ENCODE measurements at regions not wholly inside any gene's neighbourhood (a gene's known extent, or its start where the extent isn't known, plus 50 kb on each side); places are given as distances from the start of the nearest gene placed in this dataset.

DNA sequence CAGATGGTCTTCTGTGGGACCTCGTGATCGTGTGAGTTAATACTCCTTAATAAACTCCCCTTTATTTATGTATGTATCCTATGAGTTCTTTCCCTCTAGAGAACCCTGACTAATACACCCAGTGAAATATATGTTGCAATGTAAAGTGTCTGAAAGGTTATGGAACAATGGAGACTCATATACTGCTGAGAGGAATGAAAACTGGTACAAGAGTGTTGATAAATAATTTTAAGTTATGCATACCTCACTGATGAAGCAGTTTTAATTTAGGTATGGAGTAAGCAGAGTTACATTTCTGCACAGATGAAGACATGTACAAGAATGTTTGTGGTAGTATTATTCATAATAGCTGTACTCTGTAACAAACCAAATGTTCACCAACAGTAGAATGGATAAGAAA lies 438.3 kb downstream of the TAF11L14 start:
- TF ChIP-seq EP300 (IDR thresholded peaks at IDR 0.05; ENCODE audit: borderline replicate concordance in 1 of 2, low read depth in 2 of 2, low read length in 2 of 2) = no peak
- TF ChIP-seq EGR1 (IDR thresholded peaks at IDR 0.05; ENCODE audit: borderline replicate concordance, low read depth, low read length) = no peak
- TF ChIP-seq, protein P1, sequence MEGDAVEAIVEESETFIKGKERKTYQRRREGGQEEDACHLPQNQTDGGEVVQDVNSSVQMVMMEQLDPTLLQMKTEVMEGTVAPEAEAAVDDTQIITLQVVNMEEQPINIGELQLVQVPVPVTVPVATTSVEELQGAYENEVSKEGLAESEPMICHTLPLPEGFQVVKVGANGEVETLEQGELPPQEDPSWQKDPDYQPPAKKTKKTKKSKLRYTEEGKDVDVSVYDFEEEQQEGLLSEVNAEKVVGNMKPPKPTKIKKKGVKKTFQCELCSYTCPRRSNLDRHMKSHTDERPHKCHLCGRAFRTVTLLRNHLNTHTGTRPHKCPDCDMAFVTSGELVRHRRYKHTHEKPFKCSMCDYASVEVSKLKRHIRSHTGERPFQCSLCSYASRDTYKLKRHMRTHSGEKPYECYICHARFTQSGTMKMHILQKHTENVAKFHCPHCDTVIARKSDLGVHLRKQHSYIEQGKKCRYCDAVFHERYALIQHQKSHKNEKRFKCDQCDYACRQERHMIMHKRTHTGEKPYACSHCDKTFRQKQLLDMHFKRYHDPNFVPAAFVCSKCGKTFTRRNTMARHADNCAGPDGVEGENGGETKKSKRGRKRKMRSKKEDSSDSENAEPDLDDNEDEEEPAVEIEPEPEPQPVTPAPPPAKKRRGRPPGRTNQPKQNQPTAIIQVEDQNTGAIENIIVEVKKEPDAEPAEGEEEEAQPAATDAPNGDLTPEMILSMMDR (IDR thresholded peaks at IDR 0.05; ENCODE audit: control extremely low read depth in 1 of 3, insufficient read depth in 1 of 3, low read depth in 1 of 3, low read length in 3 of 3) = no peak
- TF ChIP-seq NRF1 (IDR thresholded peaks at IDR 0.05; ENCODE audit: low read depth, low read length) = no peak
- TF ChIP-seq POLR2A (IDR thresholded peaks at IDR 0.05; ENCODE audit: control extremely low read depth in 1 of 2, low read depth in 2 of 2, low read length in 2 of 2) = no peak
- no peak for TF ChIP-seq CEBPB (IDR thresholded peaks at IDR 0.05; ENCODE audit: low read depth, low read length)
- no peak for TF ChIP-seq TAF1 (IDR thresholded peaks at IDR 0.05; ENCODE audit: low read depth, low read length)
- TF ChIP-seq RXRA (IDR thresholded peaks at IDR 0.05; ENCODE audit: insufficient read depth, low read depth, low read length) = no peak

Data from H1 (cell line).